Neuronal stem cell (in vitro differentiated cells): ENCODE measurements at regions not wholly inside any gene's neighbourhood (a gene's known extent, or its start where the extent isn't known, plus 50 kb on each side); places are given as distances from the start of the nearest gene placed in this dataset.

Experiments used
- DNase-seq: peaks from one replicate; pipeline ENCODE4 v3.0.0-alpha.2; 2013; ENCODE audit warnings: low spot score
- H2AFZ ChIP-seq: one replicate; pipeline ENCODE4 v1.6.1; 2013; ENCODE audit warnings: mild to moderate bottlenecking, low read length, inconsistent platforms
- H2AK5ac ChIP-seq: 2 replicates; pipeline ENCODE4 v1.6.1; 2013; ENCODE audit warnings: low read depth, mild to moderate bottlenecking, inconsistent platforms, low read length, moderate library complexity, mixed read lengths
- H2BK120ac ChIP-seq: 2 replicates; pipeline ENCODE4 v1.6.1; 2013; ENCODE audit warnings: low read depth, mild to moderate bottlenecking, inconsistent platforms, low read length, moderate library complexity, mixed read lengths
- H2BK12ac ChIP-seq: one replicate; pipeline ENCODE4 v1.6.1; 2013; ENCODE audit warnings: low read length, inconsistent platforms
- H2BK15ac ChIP-seq: 2 replicates; pipeline ENCODE4 v1.6.1; 2013; ENCODE audit warnings: mild to moderate bottlenecking, low read length, inconsistent platforms, mixed read lengths
- H2BK5ac ChIP-seq: one replicate; pipeline ENCODE4 v1.6.1; 2013; ENCODE audit warnings: inconsistent platforms, mild to moderate bottlenecking, low read length, moderate library complexity
- H3K14ac ChIP-seq: one replicate; pipeline ENCODE4 v1.6.1; 2013; ENCODE audit warnings: low read length, inconsistent platforms
- H3K18ac ChIP-seq: 2 replicates; pipeline ENCODE4 v1.6.1; 2013; ENCODE audit warnings: low read length, inconsistent platforms
- H3K23ac ChIP-seq: 2 replicates; pipeline ENCODE4 v1.6.1; 2013; ENCODE audit warnings: low read depth, mild to moderate bottlenecking, mixed read lengths, low read length, inconsistent platforms; ENCODE audit not compliant: poor library complexity
- H3K27ac ChIP-seq: replicated peaks from 3 replicates; pipeline ENCODE4 v1.5.1; 2013; ENCODE audit warnings: low read length, inconsistent platforms
- H3K27me3 ChIP-seq, 3 experiments: 2 replicates each; pipeline ENCODE4 v1.6.1; 2013; ENCODE audit warnings: low read length in 3 of 3, mild to moderate bottlenecking in 2 of 3, inconsistent platforms in 1 of 3, low read depth in 1 of 3, mixed read lengths in 1 of 3, moderate library complexity in 1 of 3; ENCODE audit not compliant: control insufficient read depth in 3 of 3, insufficient read depth in 3 of 3
- H3K36me3 ChIP-seq, 2 donors: replicated peaks in 1 of 2; 2 replicates each; pipeline ENCODE4 v1.6.1; 2013; ENCODE audit warnings: low read length in 2 of 2; ENCODE audit not compliant: control insufficient read depth in 2 of 2, insufficient read depth in 2 of 2
- H3K4ac ChIP-seq: 2 replicates; pipeline ENCODE4 v1.6.1; 2013; ENCODE audit warnings: inconsistent platforms, mild to moderate bottlenecking, low read length, moderate library complexity
- H3K4me1 ChIP-seq, 2 donors: 1 replicate in 1 of 2; 2 replicates in 1 of 2; pipeline ENCODE4 v1.6.1; 2013; ENCODE audit warnings: low read length in 2 of 2, low read depth in 1 of 2; ENCODE audit not compliant: control insufficient read depth in 2 of 2, insufficient read depth in 1 of 2
- H3K4me2 ChIP-seq: one replicate; pipeline ENCODE4 v1.6.1; 2013; ENCODE audit warnings: mild to moderate bottlenecking, low read length, inconsistent platforms; ENCODE audit not compliant: insufficient read depth, poor library complexity, severe bottlenecking
- H3K4me3 ChIP-seq, 2 donors: 2 replicates each; pipeline ENCODE4 v1.5.1; 2013; ENCODE audit warnings: low read length in 2 of 2, mild to moderate bottlenecking in 2 of 2, inconsistent platforms in 1 of 2, moderate library complexity in 1 of 2
- H3K79me1 ChIP-seq: one replicate; pipeline ENCODE4 v1.6.1; 2013; ENCODE audit warnings: low read depth, mild to moderate bottlenecking, inconsistent platforms, low read length, moderate library complexity
- H3K9ac ChIP-seq: one replicate; pipeline ENCODE4 v1.6.1; 2013; ENCODE audit warnings: mild to moderate bottlenecking, low read depth, low read length, inconsistent platforms; ENCODE audit not compliant: poor library complexity
- H3K9me3 ChIP-seq, 2 donors: replicated peaks in 1 of 2; 2 replicates each; pipeline versions ENCODE3 to v1.6.1; 2013; ENCODE audit warnings: low read length in 2 of 2, mild to moderate bottlenecking in 2 of 2, inconsistent platforms in 1 of 2, low read depth in 1 of 2, mixed read lengths in 1 of 2, moderate library complexity in 1 of 2; ENCODE audit not compliant: control insufficient read depth in 2 of 2, insufficient read depth in 1 of 2
- H4K8ac ChIP-seq: one replicate; pipeline ENCODE4 v1.6.1; 2013; ENCODE audit warnings: low read depth, mild to moderate bottlenecking, inconsistent platforms, low read length, moderate library complexity
- H4K91ac ChIP-seq: one replicate; pipeline ENCODE4 v1.6.1; 2013; ENCODE audit warnings: low read length, low read depth, mild to moderate bottlenecking, inconsistent platforms; ENCODE audit not compliant: poor library complexity
- WGBS, 2 donors: extraction: QIAGEN DNeasy Blood & Tissue Kit; methylation state at CpG; one replicate each; pipeline ENCODE4 v1.1.7; 2013; ENCODE audit warnings: missing lambda C conversion rate in 2 of 2, mixed read lengths in 1 of 2; ENCODE audit not compliant: insufficient read length in 2 of 2, insufficient replicate concordance in 1 of 2; ENCODE audit errors: extremely low coverage in 2 of 2; 5-methylcytosine and 5-hydroxymethylcytosine counted together

DNA sequence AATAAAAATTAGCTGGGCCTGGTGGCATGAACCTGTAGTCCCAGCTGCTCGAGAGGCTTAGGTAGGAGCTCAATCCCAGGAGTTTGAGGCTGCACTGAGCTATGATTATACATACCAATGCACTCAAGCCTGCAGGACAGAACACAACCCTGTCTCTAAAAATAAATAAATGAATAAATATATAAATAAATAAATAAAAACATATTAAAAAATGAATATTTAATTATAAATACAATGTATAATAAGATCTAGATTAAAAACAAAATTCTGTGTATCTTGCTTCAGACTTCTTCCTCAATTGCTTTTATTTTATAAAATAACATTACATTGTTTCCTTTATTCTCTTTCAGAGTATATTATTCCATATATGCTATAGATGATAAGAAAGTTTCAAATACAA lies 1964.1 kb downstream of the PCDH9 start:
- no peak overlapping the region for H2BK120ac ChIP-seq
- H2AFZ ChIP-seq = no peak overlapping the region
- peaks cover 0 to 3% of the 10 kb centered on the region in 2 donors for H3K4me1 ChIP-seq
- no CpG with 5 or more reads among the region's 1 CpG for WGBS, 2 donors
- H2BK5ac ChIP-seq = no peak overlapping the region
- H3K4ac ChIP-seq = no peak overlapping the region
- no peak overlapping the region for H3K18ac ChIP-seq
- no peak overlapping the region for H2BK15ac ChIP-seq
- no peaks in the 10 kb centered on the region for H3K9me3 ChIP-seq
- no peak overlapping the region for H3K9ac ChIP-seq
- no peak overlapping the region for H2BK12ac ChIP-seq
- no peak overlapping the region for H4K8ac ChIP-seq
- H4K91ac ChIP-seq = no peak overlapping the region
- H3K14ac ChIP-seq = no peak overlapping the region
- H3K23ac ChIP-seq = no peak overlapping the region
- no peak overlapping the region for H3K4me2 ChIP-seq
- no peak for DNase-seq
- no peaks in the 10 kb centered on the region for H3K27me3 ChIP-seq
- H3K27ac ChIP-seq = no peak overlapping the region
- no peaks in the 10 kb centered on the region for H3K79me1 ChIP-seq
- H3K4me3 ChIP-seq = no peak overlapping the region
- no peak overlapping the region for H2AK5ac ChIP-seq
- H3K36me3 ChIP-seq = no peaks in the 10 kb centered on the region

DNA sequence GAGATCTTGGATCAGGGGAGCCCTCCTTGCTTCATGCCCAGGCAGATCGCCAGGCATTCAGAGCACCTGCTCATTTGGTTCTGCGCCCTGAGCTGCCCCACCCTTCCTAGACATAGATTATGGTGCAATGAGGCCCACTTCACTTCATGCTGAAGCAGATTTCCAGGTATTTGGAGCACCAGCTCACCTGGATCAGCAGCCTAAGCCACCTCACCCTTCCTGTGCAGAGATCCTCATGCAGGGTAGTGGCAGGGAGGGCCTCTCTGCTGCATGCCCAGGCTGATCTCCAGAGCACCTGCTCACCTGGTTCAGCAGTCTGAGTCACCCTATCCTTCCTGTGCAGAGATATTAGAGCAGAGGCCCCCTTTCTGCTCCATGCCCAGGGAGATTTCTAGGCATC lies 1966.1 kb downstream of the PCDH9 start:
- Histone ChIP-seq H3K27me3 (no peaks in the 10 kb centered on the region), H3K4me2 (no peak overlapping the region), H3K4me1 (peaks cover 0 to 4% of the 10 kb centered on the region in 2 donors), H2AK5ac (no peak overlapping the region), H3K14ac (no peak overlapping the region), H2BK12ac (no peak overlapping the region), H3K9ac (no peak overlapping the region), H2AFZ (no peak overlapping the region), H3K4me3 (no peak overlapping the region), H3K23ac (no peak overlapping the region), H3K9me3 (no peaks in the 10 kb centered on the region), H3K79me1 (no peaks in the 10 kb centered on the region), H3K36me3 (no peaks in the 10 kb centered on the region), H3K4ac (no peak overlapping the region), H3K18ac (no peak overlapping the region), H2BK15ac (no peak overlapping the region), H3K27ac (no peak overlapping the region), H2BK120ac (no peak overlapping the region), H4K91ac (no peak overlapping the region), H2BK5ac (no peak overlapping the region), H4K8ac (no peak overlapping the region)
- WGBS, 2 donors = no CpG with 5 or more reads among the region's 2 CpGs
- DNase-seq = no peak

- peak overlapping the region; percentile 39 for H2AFZ ChIP-seq
- H2BK120ac ChIP-seq = no peak overlapping the region
- no peak overlapping the region for H3K4me3 ChIP-seq
- H3K27ac ChIP-seq = no peak overlapping the region
- no peak overlapping the region for H2AK5ac ChIP-seq
- H3K23ac ChIP-seq = no peak overlapping the region
- no peak overlapping the region for H4K8ac ChIP-seq
- no peak overlapping the region for H3K18ac ChIP-seq
- no peak overlapping the region for H3K4me2 ChIP-seq
- H4K91ac ChIP-seq = no peak overlapping the region
- H3K9me3 ChIP-seq = no peaks in the 10 kb centered on the region
- H3K79me1 ChIP-seq = no peaks in the 10 kb centered on the region
- H2BK15ac ChIP-seq = no peak overlapping the region
- no peak for DNase-seq
- H3K36me3 ChIP-seq = no peaks in the 10 kb centered on the region
- H3K4me1 ChIP-seq = peaks cover 0 to 4% of the 10 kb centered on the region in 2 donors
- WGBS, 2 donors = no CpG with 5 or more reads among the region's 5 CpGs
- no peak overlapping the region for H2BK12ac ChIP-seq
- H3K4ac ChIP-seq = no peak overlapping the region
- H3K9ac ChIP-seq = no peak overlapping the region
- H3K14ac ChIP-seq = no peak overlapping the region
- no peak overlapping the region for H2BK5ac ChIP-seq
- no peaks in the 10 kb centered on the region for H3K27me3 ChIP-seq
Measured at GRCh38 chr13:65260946-65261891, 1968.9 kb downstream of the PCDH9 start.

- Histone ChIP-seq H3K4me3 (no peak overlapping the region), H3K27me3 (no peaks in the 10 kb centered on the region), H2AK5ac (no peak overlapping the region), H3K9ac (no peak overlapping the region), H3K9me3 (no peaks in the 10 kb centered on the region), H2BK15ac (no peak overlapping the region), H3K4ac (no peak overlapping the region), H2BK12ac (no peak overlapping the region), H2BK5ac (no peak overlapping the region), H2AFZ (no peak overlapping the region), H3K27ac (no peak overlapping the region), H3K4me2 (no peak overlapping the region), H4K91ac (no peak overlapping the region), H2BK120ac (no peak overlapping the region), H4K8ac (no peak overlapping the region), H3K4me1 (no peaks in the 10 kb centered on the region), H3K36me3 (no peaks in the 10 kb centered on the region), H3K23ac (no peak overlapping the region), H3K18ac (no peak overlapping the region), H3K14ac (no peak overlapping the region), H3K79me1 (no peaks in the 10 kb centered on the region)
- WGBS, 2 donors = no CpG with 5 or more reads among the region's 1 CpG
- DNase-seq = no peak
Measured at GRCh38 chr13:65240773-65241172, 1989.4 kb downstream of the PCDH9 start.
